Left hindlimb (tissue), 1 donor: ENCODE measurements at regions not wholly inside any gene's neighbourhood (a gene's known extent, or its start where the extent isn't known, plus 50 kb on each side); places are given as distances from the start of the nearest gene placed in this dataset.

Experiments
- DNase-seq: peaks from one replicate; pipeline ENCODE4 v3.0.0-alpha.2; 2018

DNA sequence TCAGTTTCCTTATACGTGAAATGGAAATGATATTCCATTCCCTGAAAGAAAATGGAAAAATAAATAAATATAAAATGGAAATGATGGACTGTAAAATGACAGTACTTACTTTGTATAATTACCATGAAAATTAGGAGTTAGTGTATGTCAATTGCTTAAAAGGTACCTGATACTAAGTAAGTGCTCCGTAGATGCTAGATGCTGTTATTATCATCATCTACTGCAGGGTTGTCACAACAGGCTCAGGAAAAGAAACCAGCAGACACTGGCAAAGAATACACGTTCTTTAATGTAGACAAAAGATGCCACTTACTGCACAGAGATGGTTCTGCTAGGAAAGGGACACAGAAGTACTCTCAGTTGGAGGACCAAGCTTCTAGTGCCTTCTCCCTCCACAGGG is 64.0 kb upstream of the KCNN2 start:
- DNase-seq = no peak

DNA sequence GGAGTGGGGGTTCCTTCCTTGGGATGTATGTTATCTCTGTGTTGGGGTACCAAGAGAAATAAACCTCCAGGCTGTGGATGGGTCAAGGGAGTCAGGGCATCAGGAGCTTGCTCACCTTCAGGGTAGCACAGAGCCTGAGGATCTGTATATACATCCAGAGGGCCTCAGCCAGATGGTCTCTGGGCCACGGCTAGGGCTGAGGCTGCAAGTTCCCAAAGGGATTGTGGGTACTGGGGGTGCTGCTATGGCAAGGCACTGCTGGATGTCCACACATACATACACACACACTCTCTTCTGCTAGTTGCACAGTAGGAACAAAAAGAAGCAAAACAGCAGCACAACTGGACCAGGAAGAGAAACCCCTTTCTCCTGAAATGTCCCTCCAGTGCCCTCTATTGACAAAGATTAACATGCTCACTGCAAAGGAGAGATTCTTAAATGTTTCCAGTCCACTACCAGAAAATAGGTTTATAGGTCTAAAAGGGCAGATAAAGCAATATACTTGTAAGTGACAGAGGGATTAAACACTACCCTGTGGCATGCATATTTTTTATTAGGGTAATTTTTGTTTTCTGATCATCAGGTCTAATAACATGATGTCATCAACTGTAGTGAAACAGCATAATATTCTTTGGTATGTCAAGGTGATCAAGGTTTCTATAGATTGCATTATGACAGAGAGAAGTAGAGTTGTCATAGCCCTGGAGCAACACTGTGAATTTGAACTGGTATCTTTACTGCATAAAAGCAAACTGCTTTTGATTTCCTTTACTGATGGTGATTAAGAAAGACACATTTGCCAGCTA is 56.3 kb upstream of the KCNN2 start:
- DNase-seq = no peak

DNA sequence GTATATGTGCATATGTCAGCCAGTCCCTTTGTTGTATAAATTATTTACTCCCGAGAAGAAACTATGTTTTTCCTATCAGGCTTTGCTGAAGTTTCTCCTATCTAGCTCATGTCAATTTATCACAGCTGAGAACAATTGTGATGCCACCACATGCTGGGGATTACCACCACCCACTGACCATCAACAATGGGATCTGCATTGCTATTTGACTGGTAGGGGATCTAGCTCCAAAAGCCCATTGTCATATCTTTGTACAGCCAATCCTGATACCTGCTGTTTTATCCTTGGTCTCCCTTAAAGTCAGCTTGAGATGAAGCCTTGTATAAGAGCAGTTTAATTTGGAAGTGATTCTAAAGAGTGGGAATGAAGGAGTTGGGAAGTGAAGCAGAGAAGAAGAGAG is 53.9 kb upstream of the KCNN2 start:
- DNase-seq = no peak

DNA sequence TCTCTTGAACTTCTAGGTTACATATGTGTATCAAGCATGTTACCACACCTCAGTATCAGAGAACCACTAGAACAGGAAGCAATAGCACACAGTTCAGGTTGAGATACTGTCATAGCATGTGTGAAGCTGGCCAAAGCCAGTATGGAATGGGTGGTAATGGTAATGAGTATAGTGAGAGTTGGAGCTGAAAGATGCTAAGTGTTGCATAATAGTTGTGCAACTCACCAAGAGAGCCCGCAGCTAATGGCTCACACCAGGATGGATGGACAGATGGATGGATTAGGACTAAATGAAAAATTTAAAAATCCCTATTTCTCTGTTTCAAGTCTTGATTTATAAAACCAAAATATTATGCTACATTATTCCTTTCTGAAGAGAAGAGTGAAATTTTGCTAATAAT is 53.4 kb upstream of the KCNN2 start:
- no peak for DNase-seq

DNA sequence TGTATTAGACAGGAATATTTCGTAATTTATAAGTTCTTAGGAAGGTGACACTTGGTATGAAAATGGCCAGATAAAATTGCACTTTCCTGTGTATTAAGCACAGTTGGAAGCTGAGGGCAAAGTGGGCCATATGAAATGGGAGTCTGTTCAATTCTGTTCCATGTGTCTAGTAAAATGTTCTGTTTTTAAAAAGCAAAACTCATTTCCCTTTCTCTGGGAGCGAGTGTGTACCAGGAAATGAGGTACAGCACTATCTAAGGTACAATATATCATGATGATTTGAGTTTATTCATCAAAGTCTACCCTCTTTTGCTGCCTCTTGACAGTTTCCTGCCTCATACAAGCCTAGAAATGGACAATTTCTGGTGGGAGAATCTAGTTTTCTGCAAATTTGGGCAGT is 51.2 kb upstream of the KCNN2 start:
- DNase-seq = no peak

DNA sequence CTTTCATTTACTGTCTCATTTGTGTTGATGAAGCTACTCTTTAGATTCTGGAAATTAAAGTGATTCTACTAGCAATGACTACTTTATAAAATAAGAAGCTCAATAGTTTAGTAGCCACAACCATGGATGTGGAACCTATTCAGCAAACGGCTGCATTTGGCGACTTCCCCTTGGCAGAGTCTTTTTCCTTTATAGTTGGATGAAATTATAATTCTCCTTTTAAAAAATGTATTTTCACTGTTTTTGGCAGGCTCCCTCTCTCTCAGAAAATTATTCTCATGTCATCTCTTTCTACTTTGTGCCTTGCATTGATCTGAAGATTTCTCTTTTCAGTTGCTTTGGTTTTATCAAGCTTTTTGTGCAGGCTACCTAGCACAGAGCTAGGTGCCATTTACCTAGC is 50.6 kb upstream of the KCNN2 start:
- DNase-seq = no peak

DNA sequence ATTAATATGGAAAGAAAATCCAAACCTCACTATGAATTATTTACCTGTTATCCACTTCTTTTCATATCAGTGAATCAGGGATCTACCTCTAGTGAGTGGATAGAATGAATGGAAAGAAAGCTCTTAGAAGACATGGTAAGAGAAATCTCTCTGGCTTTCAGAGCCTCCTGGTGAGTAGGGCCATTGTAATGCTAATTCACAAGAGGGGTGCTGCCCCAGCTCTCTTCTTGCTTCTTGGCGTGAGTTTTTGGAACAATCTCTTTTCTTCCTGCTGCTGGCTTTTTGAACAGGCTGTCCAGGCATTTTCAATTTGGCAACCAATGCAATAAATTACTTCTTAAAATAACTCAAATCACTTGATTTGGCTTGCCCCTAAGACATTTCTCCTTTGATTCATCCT is 49.9 kb upstream of the KCNN2 start:
- DNase-seq = no peak
